ENCODE measurements at regions not wholly inside any gene's neighbourhood (a gene's known extent, or its start where the extent isn't known, plus 50 kb on each side); places are given as distances from the start of the nearest gene placed in this dataset.

GRCh38 chr5:167555565-167556166, 735.8 kb upstream of the WWC1 start:
- no peak for DNase-seq (ENCODE audit: low spot score)

GRCh38 chr5:167557359-167557758, 734.1 kb upstream of the WWC1 start:
- DNase-seq (ENCODE audit: low spot score) = no peak

- DNase-seq (ENCODE audit: low spot score) = no peak
Observed at GRCh38 chr5:167561796-167562195, 729.6 kb upstream of the WWC1 start.

- no peak for DNase-seq (ENCODE audit: low spot score)
Observed at GRCh38 chr5:167564275-167564674, 727.2 kb upstream of the WWC1 start.

- DNase-seq (ENCODE audit: low spot score) = peak; percentile 2
Observed at GRCh38 chr5:167565189-167565954, 726.1 kb upstream of the WWC1 start.

- DNase-seq (ENCODE audit: low spot score) = no peak
Observed at GRCh38 chr5:167570431-167570830, 721.0 kb upstream of the WWC1 start.

GRCh38 chr5:167571824-167572223, 719.6 kb upstream of the WWC1 start:
- no peak for DNase-seq (ENCODE audit: low spot score)

- no peak for DNase-seq (ENCODE audit: low spot score)
Observed at GRCh38 chr5:167573370-167574127, 717.9 kb upstream of the WWC1 start.

- no peak for DNase-seq (ENCODE audit: low spot score)
Observed at GRCh38 chr5:167574464-167574863, 717.0 kb upstream of the WWC1 start.

- no peak for DNase-seq (ENCODE audit: low spot score)
Observed at GRCh38 chr5:167575330-167575729, 716.1 kb upstream of the WWC1 start.

GRCh38 chr5:167576126-167576525, 715.3 kb upstream of the WWC1 start:
- no peak for DNase-seq (ENCODE audit: low spot score)

- DNase-seq (ENCODE audit: low spot score) = no peak
Observed at GRCh38 chr5:167576897-167577296, 714.5 kb upstream of the WWC1 start.

GRCh38 chr5:167577616-167578015, 713.8 kb upstream of the WWC1 start:
- no peak for DNase-seq (ENCODE audit: low spot score)

- no peak for DNase-seq (ENCODE audit: low spot score)
Observed at GRCh38 chr5:167578977-167579692, 712.3 kb upstream of the WWC1 start.

- DNase-seq (ENCODE audit: low spot score) = no peak
Observed at GRCh38 chr5:167579693-167580055, 711.8 kb upstream of the WWC1 start.

- DNase-seq (ENCODE audit: low spot score) = no peak
Observed at GRCh38 chr5:167580608-167581007, 710.8 kb upstream of the WWC1 start.

GRCh38 chr5:167582283-167582682, 709.2 kb upstream of the WWC1 start:
- DNase-seq (ENCODE audit: low spot score) = peak; percentile 7

- DNase-seq (ENCODE audit: low spot score) = no peak
Observed at GRCh38 chr5:167582886-167583285, 708.6 kb upstream of the WWC1 start.

- no peak for DNase-seq (ENCODE audit: low spot score)
Observed at GRCh38 chr5:167585184-167585583, 706.3 kb upstream of the WWC1 start.

GRCh38 chr5:167587772-167588437, 703.5 kb upstream of the WWC1 start:
- peak; percentile 29 for DNase-seq (ENCODE audit: low spot score)

- no peak for DNase-seq (ENCODE audit: low spot score)
Observed at GRCh38 chr5:167592114-167592513, 699.3 kb upstream of the WWC1 start.

All from hepatic stellate cell (primary cell).